A549 (cell line): ENCODE measurements at regions not wholly inside any gene's neighbourhood (a gene's known extent, or its start where the extent isn't known, plus 50 kb on each side); places are given as distances from the start of the nearest gene placed in this dataset.

Experiments
- POLR2A ChIP-seq: IDR thresholded peaks from 2 replicates; pipeline ENCODE4 v1.6.1; 2012; ENCODE audit warnings: mild to moderate bottlenecking, low read length
- TF ChIP-seq, protein P1 (sequence below): fragments of >200 bp; sonication (Bioruptor Twin); formaldehyde crosslinking; IDR thresholded peaks from 3 replicates; pipeline ENCODE4 v1.5.1; 2016

DNA sequence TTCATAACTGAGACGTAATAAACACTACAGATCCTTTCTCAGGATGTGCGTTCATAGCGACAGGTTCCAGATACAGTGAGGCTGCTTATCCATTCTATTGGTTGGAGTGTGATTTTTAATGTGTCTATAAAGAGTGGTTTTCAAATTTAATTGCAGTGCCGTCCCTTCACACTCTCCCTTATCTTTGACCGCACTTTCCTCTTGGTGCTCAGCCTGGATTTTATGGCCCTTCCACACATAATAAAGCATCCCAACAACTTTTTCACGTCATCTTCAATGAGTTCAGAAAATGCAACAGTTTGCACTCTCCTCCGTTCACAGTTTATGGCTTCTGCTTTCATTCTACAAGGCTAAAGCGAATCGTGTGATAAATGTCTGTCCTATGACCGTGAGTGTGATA is 1209.9 kb downstream of the BCL11B start:
- no peak for TF ChIP-seq POLR2A
- TF ChIP-seq, protein P1, sequence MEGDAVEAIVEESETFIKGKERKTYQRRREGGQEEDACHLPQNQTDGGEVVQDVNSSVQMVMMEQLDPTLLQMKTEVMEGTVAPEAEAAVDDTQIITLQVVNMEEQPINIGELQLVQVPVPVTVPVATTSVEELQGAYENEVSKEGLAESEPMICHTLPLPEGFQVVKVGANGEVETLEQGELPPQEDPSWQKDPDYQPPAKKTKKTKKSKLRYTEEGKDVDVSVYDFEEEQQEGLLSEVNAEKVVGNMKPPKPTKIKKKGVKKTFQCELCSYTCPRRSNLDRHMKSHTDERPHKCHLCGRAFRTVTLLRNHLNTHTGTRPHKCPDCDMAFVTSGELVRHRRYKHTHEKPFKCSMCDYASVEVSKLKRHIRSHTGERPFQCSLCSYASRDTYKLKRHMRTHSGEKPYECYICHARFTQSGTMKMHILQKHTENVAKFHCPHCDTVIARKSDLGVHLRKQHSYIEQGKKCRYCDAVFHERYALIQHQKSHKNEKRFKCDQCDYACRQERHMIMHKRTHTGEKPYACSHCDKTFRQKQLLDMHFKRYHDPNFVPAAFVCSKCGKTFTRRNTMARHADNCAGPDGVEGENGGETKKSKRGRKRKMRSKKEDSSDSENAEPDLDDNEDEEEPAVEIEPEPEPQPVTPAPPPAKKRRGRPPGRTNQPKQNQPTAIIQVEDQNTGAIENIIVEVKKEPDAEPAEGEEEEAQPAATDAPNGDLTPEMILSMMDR, result no peak
